ENCODE measurements at regions not wholly inside any gene's neighbourhood (a gene's known extent, or its start where the extent isn't known, plus 50 kb on each side); places are given as distances from the start of the nearest gene placed in this dataset.

- H3K4me1 ChIP-seq: no peaks in the 10 kb centered on the region
- TF ChIP-seq CTCF (IDR thresholded peaks at IDR 0.05) (no peak), POLR2A (IDR thresholded peaks at IDR 0.05) (no peak)
- intact Hi-C loops (cut with DNase I; ENCODE audit: low total_unique reads): no loop called here
- WGBS, 2 donors: 65 to 79% methylated on average over 9 of the region's 9 CpGs
- H3K9me3 ChIP-seq: no peaks in the 10 kb centered on the region
- no peaks in the 10 kb centered on the region for H3K36me3 ChIP-seq (ENCODE audit: low read depth, missing control alignments)
- H3K27me3 ChIP-seq: no peaks in the 10 kb centered on the region
- H3K27ac ChIP-seq: no peak overlapping the region
- H3K4me3 ChIP-seq: no peak overlapping the region
- DNase-seq: no peak
These were observed 216.9 kb upstream of the GLI3 start for GRCh38 chr7:42453931-42454361.

- TF ChIP-seq CTCF (IDR thresholded peaks at IDR 0.05): no peak
- no peak for TF ChIP-seq POLR2A (IDR thresholded peaks at IDR 0.05)
- H3K27ac ChIP-seq: no peak overlapping the region
- H3K4me1 ChIP-seq: no peaks in the 10 kb centered on the region
- no peaks in the 10 kb centered on the region for H3K9me3 ChIP-seq
- H3K36me3 ChIP-seq (ENCODE audit: low read depth, missing control alignments): no peaks in the 10 kb centered on the region
- WGBS, 2 donors: 88 to 94% methylated on average over 4 of the region's 4 CpGs
- no peak for DNase-seq
- H3K27me3 ChIP-seq: no peaks in the 10 kb centered on the region
- intact Hi-C loops (cut with DNase I; ENCODE audit: low total_unique reads): no loop called here
- H3K4me3 ChIP-seq: no peak overlapping the region
These were observed 215.3 kb upstream of the GLI3 start for GRCh38 chr7:42452356-42452755.

GRCh38 chr7:42449431-42449830 is 212.4 kb upstream of the GLI3 start:
- no peaks in the 10 kb centered on the region for H3K9me3 ChIP-seq
- DNase-seq: no peak
- H3K36me3 ChIP-seq (ENCODE audit: low read depth, missing control alignments): no peaks in the 10 kb centered on the region
- H3K4me3 ChIP-seq: no peak overlapping the region
- no peak overlapping the region for H3K27ac ChIP-seq
- intact Hi-C loops (cut with DNase I; ENCODE audit: low total_unique reads): no loop called here
- no peaks in the 10 kb centered on the region for H3K27me3 ChIP-seq
- no peaks in the 10 kb centered on the region for H3K4me1 ChIP-seq
- TF ChIP-seq POLR2A (IDR thresholded peaks at IDR 0.05): no peak
- no peak for TF ChIP-seq CTCF (IDR thresholded peaks at IDR 0.05)
- 92 to 93% methylated on average over 5 of the region's 5 CpGs for WGBS, 2 donors

- WGBS, 2 donors: 78 to 79% methylated on average over 1 of the region's 1 CpG
- Histone ChIP-seq H3K4me3 (no peak overlapping the region), H3K27ac (no peak overlapping the region), H3K36me3 (ENCODE audit: low read depth, missing control alignments) (no peaks in the 10 kb centered on the region), H3K27me3 (no peaks in the 10 kb centered on the region), H3K9me3 (no peaks in the 10 kb centered on the region), H3K4me1 (no peaks in the 10 kb centered on the region)
- TF ChIP-seq POLR2A (IDR thresholded peaks at IDR 0.05) (no peak), CTCF (IDR thresholded peaks at IDR 0.05) (no peak)
- no peak for DNase-seq
- intact Hi-C loops (cut with DNase I; ENCODE audit: low total_unique reads): no loop called here
These were observed 211.9 kb upstream of the GLI3 start for GRCh38 chr7:42448901-42449300.

- no peaks in the 10 kb centered on the region for H3K36me3 ChIP-seq (ENCODE audit: low read depth, missing control alignments)
- no peaks in the 10 kb centered on the region for H3K9me3 ChIP-seq
- TF ChIP-seq CTCF (IDR thresholded peaks at IDR 0.05): no peak
- TF ChIP-seq POLR2A (IDR thresholded peaks at IDR 0.05): no peak
- no peak overlapping the region for H3K27ac ChIP-seq
- no peak for DNase-seq
- no peaks in the 10 kb centered on the region for H3K27me3 ChIP-seq
- intact Hi-C loops (cut with DNase I; ENCODE audit: low total_unique reads): no loop called here
- H3K4me3 ChIP-seq: no peak overlapping the region
- H3K4me1 ChIP-seq: no peaks in the 10 kb centered on the region
These were observed 208.7 kb upstream of the GLI3 start for GRCh38 chr7:42445691-42446090.
